Right lobe of liver (tissue), 4 donors: ENCODE measurements at regions not wholly inside any gene's neighbourhood (a gene's known extent, or its start where the extent isn't known, plus 50 kb on each side); places are given as distances from the start of the nearest gene placed in this dataset.

ENCODE experiments used
- POLR2A ChIP-seq: fragments of 450-650 bp; IDR thresholded peaks from one replicate; pipeline ENCODE4 v1.6.1; 2017; ENCODE audit warnings: antibody characterized with exemption, mild to moderate bottlenecking
- TF ChIP-seq, protein P1 (sequence below), 4 donors: fragments of 200-600 bp in 3 of 4; fragments of 450-650 bp in 1 of 4; IDR thresholded peaks; one replicate each; pipeline versions ENCODE4 v1.5.1 to v1.8.0; 2016 to 2022; ENCODE audit warnings: antibody characterized with exemption in 4 of 4, mild to moderate bottlenecking in 2 of 4
- donor health status: DM: no; HTN: no; CAD: no.
- donor health status: DM: no; HTN: no; CAD: no.
- donor health status: DM: no; HTN: yes; CAD: no.

DNA sequence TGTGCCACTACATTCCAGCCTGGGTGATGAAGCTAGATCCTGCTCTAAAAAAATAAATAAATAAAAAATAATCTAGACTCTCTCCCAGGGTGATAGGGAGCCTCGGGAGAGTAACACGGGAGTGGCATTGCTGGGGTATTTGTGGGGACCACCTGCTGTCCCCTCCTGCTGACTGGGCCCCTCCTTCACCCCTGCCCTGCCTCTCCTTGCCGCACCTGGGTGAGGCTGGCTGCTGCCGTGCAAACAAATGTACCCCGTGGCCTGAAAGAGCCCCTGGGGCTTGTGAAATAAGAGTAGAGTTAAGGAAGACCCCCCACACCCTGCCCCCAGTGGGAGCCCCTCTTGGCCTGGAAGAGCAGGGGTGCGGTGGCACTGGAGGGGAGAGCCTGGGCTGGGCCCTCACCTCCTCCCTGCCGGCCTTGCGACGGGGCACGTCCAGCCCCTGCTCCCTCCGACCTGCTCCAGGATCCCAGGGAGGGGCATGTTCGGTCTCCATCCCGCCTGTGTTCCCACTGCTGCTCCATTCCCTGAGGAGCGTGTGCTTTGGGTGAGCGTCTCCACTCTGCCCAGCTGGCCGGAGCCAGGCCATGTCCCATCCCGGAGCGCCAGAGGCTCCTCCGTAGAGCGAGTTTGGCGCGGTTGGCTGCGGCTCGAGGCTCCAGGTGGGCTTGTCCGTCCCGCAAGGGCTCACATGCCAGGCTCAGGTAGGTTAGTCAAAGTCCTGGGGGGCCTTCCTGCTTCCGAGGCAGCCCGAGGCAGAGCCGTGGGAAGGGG is 75.0 kb upstream of the RNU6ATAC start:
- TF ChIP-seq, protein P1, sequence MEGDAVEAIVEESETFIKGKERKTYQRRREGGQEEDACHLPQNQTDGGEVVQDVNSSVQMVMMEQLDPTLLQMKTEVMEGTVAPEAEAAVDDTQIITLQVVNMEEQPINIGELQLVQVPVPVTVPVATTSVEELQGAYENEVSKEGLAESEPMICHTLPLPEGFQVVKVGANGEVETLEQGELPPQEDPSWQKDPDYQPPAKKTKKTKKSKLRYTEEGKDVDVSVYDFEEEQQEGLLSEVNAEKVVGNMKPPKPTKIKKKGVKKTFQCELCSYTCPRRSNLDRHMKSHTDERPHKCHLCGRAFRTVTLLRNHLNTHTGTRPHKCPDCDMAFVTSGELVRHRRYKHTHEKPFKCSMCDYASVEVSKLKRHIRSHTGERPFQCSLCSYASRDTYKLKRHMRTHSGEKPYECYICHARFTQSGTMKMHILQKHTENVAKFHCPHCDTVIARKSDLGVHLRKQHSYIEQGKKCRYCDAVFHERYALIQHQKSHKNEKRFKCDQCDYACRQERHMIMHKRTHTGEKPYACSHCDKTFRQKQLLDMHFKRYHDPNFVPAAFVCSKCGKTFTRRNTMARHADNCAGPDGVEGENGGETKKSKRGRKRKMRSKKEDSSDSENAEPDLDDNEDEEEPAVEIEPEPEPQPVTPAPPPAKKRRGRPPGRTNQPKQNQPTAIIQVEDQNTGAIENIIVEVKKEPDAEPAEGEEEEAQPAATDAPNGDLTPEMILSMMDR (IDR thresholded peaks at IDR 0.05), result no peak
- TF ChIP-seq POLR2A, result no peak
